ENCODE measurements at regions not wholly inside any gene's neighbourhood (a gene's known extent, or its start where the extent isn't known, plus 50 kb on each side); places are given as distances from the start of the nearest gene placed in this dataset.
A peak's percentile ranks its signal among the peaks of the same experiment; 100 is the strongest.

DNA sequence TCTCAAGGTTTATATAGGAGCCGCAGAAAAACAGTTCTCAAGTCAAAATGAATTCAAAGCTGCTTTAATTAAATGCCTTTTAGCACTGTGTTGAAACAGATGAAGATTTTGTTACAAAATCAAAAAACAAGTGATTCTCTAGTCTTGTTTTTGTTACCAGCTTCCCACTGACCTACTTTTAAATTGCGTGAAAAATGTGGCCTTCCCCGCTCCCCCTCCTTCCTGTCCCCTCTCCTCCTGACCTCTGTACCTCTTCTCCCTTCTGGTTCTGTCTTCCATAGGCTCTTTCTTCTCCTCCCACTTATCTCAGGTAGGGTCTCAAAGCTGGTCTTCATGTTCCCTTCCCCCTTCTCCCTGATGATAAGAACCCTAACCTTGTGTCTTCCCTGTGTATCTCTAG lies 90.0 kb upstream of the MDM1 start:
- no peaks in the 10 kb centered on the region for H3K27me3 ChIP-seq (ENCODE audit: insufficient read depth, insufficient read length)
- DNase-seq (ENCODE audit: low read depth, low spot score), result no peak
- H3K4me3 ChIP-seq (ENCODE audit: insufficient read length, low read depth), result no peak overlapping the region
- TF ChIP-seq YY1 (IDR thresholded peaks at IDR 0.05; ENCODE audit: insufficient read depth, insufficient read length) (no peak), SUZ12 (IDR thresholded peaks at IDR 0.05; ENCODE audit: extremely low read depth, insufficient read depth, insufficient read length) (no peak), ZNF274 (IDR thresholded peaks at IDR 0.05; ENCODE audit: low read depth, low read length) (no peak)
- no peaks in the 10 kb centered on the region for H3K4me1 ChIP-seq (ENCODE audit: insufficient read depth, insufficient read length)
- no peak overlapping the region for H3K9ac ChIP-seq (ENCODE audit: insufficient read length, low read depth)
- no peaks in the 10 kb centered on the region for H3K9me3 ChIP-seq (ENCODE audit: insufficient read depth, low read length)
- no peaks in the 10 kb centered on the region for H3K36me3 ChIP-seq (ENCODE audit: insufficient read depth, insufficient read length, low read length)

DNA sequence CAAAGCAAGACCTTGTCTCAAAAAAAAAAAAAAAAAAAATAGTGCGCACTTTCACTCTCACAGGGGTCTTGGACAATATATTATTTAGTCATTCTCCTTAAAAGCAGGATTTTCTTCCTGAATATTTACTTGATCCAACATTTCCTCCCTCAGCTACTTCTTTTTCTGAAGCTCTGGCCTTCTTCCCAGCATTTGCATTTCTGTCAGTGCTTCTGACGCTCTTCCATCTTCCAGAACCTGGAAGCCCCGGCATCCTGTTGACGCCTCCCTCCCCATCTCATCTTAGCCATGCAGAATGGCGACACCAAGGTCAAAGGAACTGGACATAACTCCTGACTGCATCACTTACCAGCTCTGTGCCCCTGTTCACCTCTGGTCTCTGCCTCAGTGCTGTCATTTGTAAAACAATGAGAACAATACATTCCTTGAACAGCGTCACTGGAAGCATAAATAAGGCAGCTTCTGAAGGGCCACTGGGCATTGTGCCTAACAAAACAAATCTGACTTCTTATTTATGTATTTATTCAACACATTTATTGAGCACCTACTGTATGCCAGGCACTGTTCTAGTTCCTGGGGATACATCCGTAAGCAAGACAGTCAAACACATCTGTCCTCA lies 90.9 kb upstream of the MDM1 start:
- no peak for DNase-seq (ENCODE audit: low read depth, low spot score)
- Histone ChIP-seq H3K27me3 (ENCODE audit: insufficient read depth, insufficient read length) (no peaks in the 10 kb centered on the region), H3K4me3 (ENCODE audit: insufficient read length, low read depth) (no peak overlapping the region), H3K36me3 (ENCODE audit: insufficient read depth, insufficient read length, low read length) (no peaks in the 10 kb centered on the region), H3K4me1 (ENCODE audit: insufficient read depth, insufficient read length) (no peaks in the 10 kb centered on the region), H3K9ac (ENCODE audit: insufficient read length, low read depth) (no peak overlapping the region), H3K9me3 (ENCODE audit: insufficient read depth, low read length) (no peaks in the 10 kb centered on the region)
- TF ChIP-seq ZNF274 (IDR thresholded peaks at IDR 0.05; ENCODE audit: low read depth, low read length) (no peak), YY1 (IDR thresholded peaks at IDR 0.05; ENCODE audit: insufficient read depth, insufficient read length) (no peak), SUZ12 (IDR thresholded peaks at IDR 0.05; ENCODE audit: extremely low read depth, insufficient read depth, insufficient read length) (no peak)

DNA sequence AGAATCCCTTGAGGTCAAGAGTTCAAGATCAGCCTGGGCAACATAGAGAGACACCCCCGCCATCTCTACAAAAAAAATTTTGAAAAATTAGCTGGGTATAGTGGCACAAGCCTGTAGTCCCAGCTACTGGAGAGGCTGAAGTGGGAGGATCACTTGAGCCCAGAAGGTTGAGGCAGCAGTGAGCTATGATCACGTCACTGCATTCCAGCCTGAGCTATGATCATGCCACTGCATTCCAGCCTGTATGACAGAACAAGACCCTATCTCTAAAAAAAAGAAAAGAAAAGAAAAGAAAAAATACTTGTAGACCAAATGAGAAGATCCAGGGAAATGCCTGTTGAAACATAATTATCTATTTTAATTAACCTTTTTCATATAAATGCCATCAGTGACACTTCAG lies 93.8 kb upstream of the MDM1 start:
- no peaks in the 10 kb centered on the region for H3K36me3 ChIP-seq (ENCODE audit: insufficient read depth, insufficient read length, low read length)
- no peak overlapping the region for H3K9ac ChIP-seq (ENCODE audit: insufficient read length, low read depth)
- DNase-seq (ENCODE audit: low read depth, low spot score), result no peak
- no peaks in the 10 kb centered on the region for H3K27me3 ChIP-seq (ENCODE audit: insufficient read depth, insufficient read length)
- TF ChIP-seq ZNF274 (IDR thresholded peaks at IDR 0.05; ENCODE audit: low read depth, low read length) (no peak), YY1 (IDR thresholded peaks at IDR 0.05; ENCODE audit: insufficient read depth, insufficient read length) (no peak), SUZ12 (IDR thresholded peaks at IDR 0.05; ENCODE audit: extremely low read depth, insufficient read depth, insufficient read length) (no peak)
- H3K4me3 ChIP-seq (ENCODE audit: insufficient read length, low read depth), result no peak overlapping the region
- no peaks in the 10 kb centered on the region for H3K9me3 ChIP-seq (ENCODE audit: insufficient read depth, low read length)
- peaks cover 2% of the 10 kb centered on the region for H3K4me1 ChIP-seq (ENCODE audit: insufficient read depth, insufficient read length)

DNA sequence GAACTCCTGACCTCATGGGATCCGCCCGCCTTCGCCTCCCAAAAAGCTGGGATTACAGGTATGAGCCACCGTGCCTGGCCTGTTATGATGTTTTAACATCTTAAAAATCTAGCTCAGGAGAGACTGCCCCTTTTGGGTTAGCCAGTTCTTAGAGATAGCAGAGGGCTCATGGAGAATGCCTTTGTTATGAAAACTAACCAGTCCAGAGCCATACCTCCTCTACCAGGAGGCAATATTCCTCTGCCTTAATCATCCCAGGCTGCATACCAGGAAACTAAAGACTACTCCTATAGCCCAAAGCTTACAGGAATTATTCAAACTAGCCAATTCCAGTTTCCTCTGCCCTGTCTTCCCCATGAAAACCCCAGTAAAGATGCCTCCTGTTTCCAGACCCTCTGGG lies 96.0 kb upstream of the MDM1 start:
- Histone ChIP-seq H3K4me3 (ENCODE audit: insufficient read length, low read depth) (no peak overlapping the region), H3K9me3 (ENCODE audit: insufficient read depth, low read length) (no peaks in the 10 kb centered on the region), H3K27me3 (ENCODE audit: insufficient read depth, insufficient read length) (no peaks in the 10 kb centered on the region), H3K4me1 (ENCODE audit: insufficient read depth, insufficient read length) (peaks cover 2% of the 10 kb centered on the region), H3K36me3 (ENCODE audit: insufficient read depth, insufficient read length, low read length) (no peaks in the 10 kb centered on the region), H3K9ac (ENCODE audit: insufficient read length, low read depth) (no peak overlapping the region)
- DNase-seq (ENCODE audit: low read depth, low spot score), result peak; percentile 49
- TF ChIP-seq YY1 (IDR thresholded peaks at IDR 0.05; ENCODE audit: insufficient read depth, insufficient read length), result no peak
- TF ChIP-seq SUZ12 (IDR thresholded peaks at IDR 0.05; ENCODE audit: extremely low read depth, insufficient read depth, insufficient read length), result no peak
- no peak for TF ChIP-seq ZNF274 (IDR thresholded peaks at IDR 0.05; ENCODE audit: low read depth, low read length)

DNA sequence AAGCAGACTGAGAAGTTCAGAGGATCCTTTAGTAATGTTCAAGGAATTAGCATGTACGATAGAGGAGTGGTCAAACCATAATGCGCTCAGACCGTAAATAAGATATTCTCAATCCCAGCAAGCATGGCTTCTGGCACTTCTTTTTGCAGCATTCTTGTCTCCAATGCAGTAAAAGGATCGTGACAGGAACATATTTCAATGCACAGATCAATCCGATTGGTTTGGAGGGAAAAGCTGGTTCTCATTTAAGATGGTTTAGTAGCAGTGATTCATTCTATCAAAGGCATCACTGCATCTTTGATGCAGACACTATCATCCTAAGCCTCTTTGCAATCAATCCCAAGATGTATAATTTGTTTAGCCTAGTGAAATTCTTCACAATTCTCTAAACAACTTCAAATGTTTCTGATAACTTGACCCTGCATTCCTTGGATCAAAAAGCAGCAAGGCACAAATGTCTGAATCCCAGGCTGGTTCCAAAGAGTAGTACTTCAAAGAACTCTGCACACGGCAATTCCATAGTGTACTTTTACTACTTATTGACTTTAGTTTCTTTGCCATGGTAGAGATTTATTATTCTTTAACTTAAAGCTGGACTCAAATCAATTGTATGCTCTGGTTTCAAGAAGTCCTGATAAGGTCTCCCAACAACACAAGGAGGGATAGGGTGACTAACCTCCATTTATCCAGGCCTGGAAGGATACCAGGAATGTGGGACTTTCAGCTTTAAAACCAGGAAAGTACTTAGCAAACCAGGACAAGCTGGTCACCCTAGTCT lies 96.8 kb upstream of the MDM1 start:
- no peak for DNase-seq (ENCODE audit: low read depth, low spot score)
- TF ChIP-seq YY1 (IDR thresholded peaks at IDR 0.05; ENCODE audit: insufficient read depth, insufficient read length) (no peak), SUZ12 (IDR thresholded peaks at IDR 0.05; ENCODE audit: extremely low read depth, insufficient read depth, insufficient read length) (no peak), ZNF274 (IDR thresholded peaks at IDR 0.05; ENCODE audit: low read depth, low read length) (no peak)
- Histone ChIP-seq H3K36me3 (ENCODE audit: insufficient read depth, insufficient read length, low read length) (no peaks in the 10 kb centered on the region), H3K4me1 (ENCODE audit: insufficient read depth, insufficient read length) (peaks cover 2% of the 10 kb centered on the region), H3K9ac (ENCODE audit: insufficient read length, low read depth) (no peak overlapping the region), H3K9me3 (ENCODE audit: insufficient read depth, low read length) (no peaks in the 10 kb centered on the region), H3K27me3 (ENCODE audit: insufficient read depth, insufficient read length) (no peaks in the 10 kb centered on the region), H3K4me3 (ENCODE audit: insufficient read length, low read depth) (no peak overlapping the region)

DNA sequence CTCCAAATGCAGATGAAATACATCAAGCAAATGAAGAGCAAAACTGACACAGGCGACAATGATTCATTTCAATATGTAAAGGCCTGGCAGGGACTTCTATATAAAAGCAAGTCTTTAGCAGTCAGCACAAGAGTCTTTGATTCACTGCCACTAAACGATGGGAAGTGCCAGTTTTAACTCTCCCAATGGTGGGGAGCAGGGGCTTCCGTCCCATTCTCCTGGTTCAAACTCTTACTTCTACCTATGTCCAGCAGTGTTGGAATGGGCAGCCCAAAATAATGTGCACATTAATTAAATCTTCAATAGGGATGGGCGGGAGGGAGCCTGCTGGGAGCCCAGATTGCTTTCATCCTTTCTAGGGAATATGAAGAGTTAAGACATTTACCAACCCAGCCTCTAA lies 97.5 kb upstream of the MDM1 start:
- Histone ChIP-seq H3K9ac (ENCODE audit: insufficient read length, low read depth) (no peak overlapping the region), H3K27me3 (ENCODE audit: insufficient read depth, insufficient read length) (no peaks in the 10 kb centered on the region), H3K4me1 (ENCODE audit: insufficient read depth, insufficient read length) (peaks cover 2% of the 10 kb centered on the region), H3K9me3 (ENCODE audit: insufficient read depth, low read length) (peaks cover 2% of the 10 kb centered on the region), H3K4me3 (ENCODE audit: insufficient read length, low read depth) (no peak overlapping the region), H3K36me3 (ENCODE audit: insufficient read depth, insufficient read length, low read length) (no peaks in the 10 kb centered on the region)
- TF ChIP-seq SUZ12 (IDR thresholded peaks at IDR 0.05; ENCODE audit: extremely low read depth, insufficient read depth, insufficient read length) (no peak), YY1 (IDR thresholded peaks at IDR 0.05; ENCODE audit: insufficient read depth, insufficient read length) (no peak), ZNF274 (IDR thresholded peaks at IDR 0.05; ENCODE audit: low read depth, low read length) (no peak)
- no peak for DNase-seq (ENCODE audit: low read depth, low spot score)

DNA sequence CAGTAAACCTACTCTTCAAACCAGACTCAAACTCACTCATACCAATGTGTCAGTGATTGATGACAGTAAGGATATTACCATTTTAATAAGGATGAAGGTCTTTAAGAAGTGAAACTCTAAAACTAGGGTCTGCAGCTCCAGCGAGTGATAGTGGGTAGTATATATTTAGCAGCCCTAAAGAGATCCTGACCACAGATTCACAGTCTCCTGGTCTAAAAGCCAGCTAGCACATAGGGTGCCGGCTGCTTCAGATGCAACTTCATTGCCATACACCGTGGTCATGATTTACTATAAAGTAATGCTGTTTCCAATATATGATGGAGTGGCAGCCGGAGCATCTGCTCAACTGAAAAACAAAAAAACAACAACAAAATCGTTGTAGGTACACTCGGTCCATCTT lies 99.6 kb upstream of the MDM1 start:
- Histone ChIP-seq H3K9ac (ENCODE audit: insufficient read length, low read depth) (no peak overlapping the region), H3K36me3 (ENCODE audit: insufficient read depth, insufficient read length, low read length) (no peaks in the 10 kb centered on the region), H3K9me3 (ENCODE audit: insufficient read depth, low read length) (peaks cover 14% of the 10 kb centered on the region), H3K4me3 (ENCODE audit: insufficient read length, low read depth) (no peak overlapping the region), H3K4me1 (ENCODE audit: insufficient read depth, insufficient read length) (peaks cover 2% of the 10 kb centered on the region), H3K27me3 (ENCODE audit: insufficient read depth, insufficient read length) (no peaks in the 10 kb centered on the region)
- no peak for DNase-seq (ENCODE audit: low read depth, low spot score)
- TF ChIP-seq SUZ12 (IDR thresholded peaks at IDR 0.05; ENCODE audit: extremely low read depth, insufficient read depth, insufficient read length) (no peak), YY1 (IDR thresholded peaks at IDR 0.05; ENCODE audit: insufficient read depth, insufficient read length) (no peak), ZNF274 (IDR thresholded peaks at IDR 0.05; ENCODE audit: low read depth, low read length) (no peak)
